HCT116 (cell line): ENCODE measurements at regions not wholly inside any gene's neighbourhood (a gene's known extent, or its start where the extent isn't known, plus 50 kb on each side); places are given as distances from the start of the nearest gene placed in this dataset.

Experiments
- CTCF ChIP-seq, 3 experiments: fragments of 200-600 bp in 1 of 3; sonication (generic) in 1 of 3; IDR thresholded peaks in 2 of 3; conservative IDR thresholded peaks in 1 of 3; 2 replicates each; pipeline ENCODE4 v1.5.1; 2012 to 2017; ENCODE audit warnings: low read depth in 2 of 3, low read length in 2 of 3, antibody characterized with exemption in 1 of 3, borderline replicate concordance in 1 of 3, control low read depth in 1 of 3, mild to moderate bottlenecking in 1 of 3, mixed read lengths in 1 of 3, mixed run types in 1 of 3, moderate library complexity in 1 of 3; ENCODE audit not compliant: insufficient read depth in 1 of 3
- EGR1 ChIP-seq: IDR thresholded peaks from 2 replicates; pipeline ENCODE4 v1.6.1; 2012; ENCODE audit warnings: low read depth
- EZH2phosphoT487 ChIP-seq: fragments of 200-600 bp; IDR thresholded peaks from 2 replicates; pipeline ENCODE4 v1.6.1; 2018; ENCODE audit warnings: antibody characterized with exemption, borderline replicate concordance
- POLR2A ChIP-seq: IDR thresholded peaks from 2 replicates; pipeline ENCODE4 v1.7.0; 2011; ENCODE audit warnings: borderline replicate concordance; ENCODE audit not compliant: insufficient read depth, insufficient read length; ENCODE audit errors: extremely low read depth
- RAD21 ChIP-seq: IDR thresholded peaks from 2 replicates; pipeline ENCODE4 v1.6.1; 2012; ENCODE audit warnings: low read depth, mild to moderate bottlenecking
- TCF7L2 ChIP-seq: IDR thresholded peaks from 2 replicates; pipeline ENCODE4 v1.7.0; 2011; ENCODE audit warnings: borderline replicate concordance, inconsistent platforms; ENCODE audit not compliant: insufficient read depth, insufficient read length; ENCODE audit errors: extremely low read depth
- ZNF274 ChIP-seq: fragments of 200-500 bp; sonication (Bioruptor generic); IDR thresholded peaks from 2 replicates; pipeline ENCODE4 v1.6.1; 2014; ENCODE audit warnings: mild to moderate bottlenecking, low read depth, low read length, inconsistent platforms
- TF ChIP-seq, protein P1 (sequence below): IDR thresholded peaks from 2 replicates; pipeline ENCODE4 v1.6.1; 2012

DNA sequence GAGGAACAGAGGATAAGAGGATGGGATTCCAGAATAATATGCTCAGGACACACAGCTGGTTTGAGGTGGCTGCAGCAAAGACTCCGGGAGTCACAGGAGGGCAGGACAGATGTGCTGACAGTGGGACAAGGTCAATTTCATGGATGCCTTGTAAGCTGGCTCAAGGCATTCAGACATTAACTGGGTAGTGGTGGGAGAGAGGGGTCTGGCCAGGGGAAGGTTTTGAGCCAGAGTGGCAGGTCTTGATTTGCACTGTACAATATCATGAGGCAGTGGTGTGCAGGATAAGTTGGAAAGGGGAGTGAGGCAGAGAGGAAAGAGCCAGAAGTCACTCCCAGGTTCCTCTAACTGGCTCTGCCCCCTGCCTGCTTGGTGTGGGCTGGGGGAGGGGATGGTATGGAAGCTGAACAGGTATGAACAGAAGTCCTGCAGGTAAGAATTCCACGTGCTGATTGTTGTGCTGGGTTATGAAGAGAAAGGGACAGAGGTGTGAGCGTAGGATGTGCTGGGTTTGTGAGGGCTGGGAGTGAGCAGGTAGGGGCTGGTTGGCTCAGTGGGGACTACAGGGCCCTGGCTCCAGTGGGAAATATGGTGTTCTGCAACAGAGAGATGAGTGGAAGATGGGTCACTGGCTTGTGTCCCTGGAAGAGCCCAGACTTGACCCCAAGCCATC lies 141.7 kb upstream of the COPS8 start:
- TF ChIP-seq CTCF (IDR thresholded peaks at IDR 0.05 in 2 of 3, conservative IDR thresholded peaks at IDR 0.05 in 1 of 3; ENCODE audit: borderline replicate concordance in 1 of 3, insufficient read depth in 1 of 3, low read depth in 2 of 3, low read length in 2 of 3) (no peak), EGR1 (no peak), ZNF274 (no peak), POLR2A (no peak), TCF7L2 (no peak), RAD21 (no peak), EZH2phosphoT487 (no peak)
- TF ChIP-seq, protein P1, sequence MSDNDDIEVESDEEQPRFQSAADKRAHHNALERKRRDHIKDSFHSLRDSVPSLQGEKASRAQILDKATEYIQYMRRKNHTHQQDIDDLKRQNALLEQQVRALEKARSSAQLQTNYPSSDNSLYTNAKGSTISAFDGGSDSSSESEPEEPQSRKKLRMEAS, result no peak
